ENCODE measurements at regions not wholly inside any gene's neighbourhood (a gene's known extent, or its start where the extent isn't known, plus 50 kb on each side); places are given as distances from the start of the nearest gene placed in this dataset.
"Not testable (repeated sequence)": the region's sequence is repeated elsewhere in the genome, so short reads cannot be mapped to it uniquely, and the experiment has no call there.

DNA sequence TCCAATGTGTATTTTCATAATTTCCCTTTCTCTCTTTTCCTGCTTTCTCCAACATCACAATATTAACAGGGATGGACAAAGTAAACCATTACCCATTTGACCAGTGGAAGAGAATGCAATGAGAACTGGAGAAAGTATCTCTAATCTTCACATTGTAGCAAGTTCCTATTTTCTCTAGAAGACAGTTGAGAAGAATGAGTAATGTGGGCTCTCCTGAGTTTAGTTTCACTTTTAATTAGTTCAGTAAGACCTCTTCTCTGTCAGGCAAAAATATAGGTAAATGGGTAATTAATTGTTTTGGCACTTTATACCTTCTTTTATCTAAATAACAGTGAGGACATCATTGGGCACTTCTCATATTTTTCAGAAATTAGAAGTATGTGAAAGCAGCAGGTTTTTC is 602.0 kb downstream of the GLUD2 start:
- Histone ChIP-seq H3K4me1 (ENCODE audit: control insufficient read depth, insufficient read depth, low read length) (no peaks in the 10 kb centered on the region), H3K36me3 (ENCODE audit: control insufficient read depth in 2 of 2, insufficient read depth in 1 of 2, low read length in 2 of 2) (no peaks in the 10 kb centered on the region), H3K27ac (ENCODE audit: extremely low read depth, low read depth, low read length) (no peak overlapping the region), H3K4me3 (ENCODE audit: low read depth, low read length) (no peak overlapping the region), H3K9me3 (ENCODE audit: control insufficient read depth, insufficient read depth, low read depth, low read length) (no peaks in the 10 kb centered on the region)
- ChIA-PET CTCF (no interaction called here), POLR2A (no interaction called here)
- TF ChIP-seq ZBTB17 (tag by site-specific recombination; IDR thresholded peaks at IDR 0.05) (no peak), ZNF157 (tag by site-specific recombination; IDR thresholded peaks at IDR 0.05) (no peak), ZNF707 (tag by site-specific recombination; IDR thresholded peaks at IDR 0.05) (no peak), ZNF37A (tag by site-specific recombination; IDR thresholded peaks at IDR 0.05) (no peak), ZNF394 (tag by site-specific recombination; IDR thresholded peaks at IDR 0.05; ENCODE audit: borderline replicate concordance) (no peak), ZNF121 (tag by site-specific recombination; IDR thresholded peaks at IDR 0.05) (no peak), ZNF324 (tag by site-specific recombination; IDR thresholded peaks at IDR 0.05) (no peak), ZNF404 (tag by site-specific recombination; IDR thresholded peaks at IDR 0.05) (no peak)
- TF ChIP-seq, protein P1, sequence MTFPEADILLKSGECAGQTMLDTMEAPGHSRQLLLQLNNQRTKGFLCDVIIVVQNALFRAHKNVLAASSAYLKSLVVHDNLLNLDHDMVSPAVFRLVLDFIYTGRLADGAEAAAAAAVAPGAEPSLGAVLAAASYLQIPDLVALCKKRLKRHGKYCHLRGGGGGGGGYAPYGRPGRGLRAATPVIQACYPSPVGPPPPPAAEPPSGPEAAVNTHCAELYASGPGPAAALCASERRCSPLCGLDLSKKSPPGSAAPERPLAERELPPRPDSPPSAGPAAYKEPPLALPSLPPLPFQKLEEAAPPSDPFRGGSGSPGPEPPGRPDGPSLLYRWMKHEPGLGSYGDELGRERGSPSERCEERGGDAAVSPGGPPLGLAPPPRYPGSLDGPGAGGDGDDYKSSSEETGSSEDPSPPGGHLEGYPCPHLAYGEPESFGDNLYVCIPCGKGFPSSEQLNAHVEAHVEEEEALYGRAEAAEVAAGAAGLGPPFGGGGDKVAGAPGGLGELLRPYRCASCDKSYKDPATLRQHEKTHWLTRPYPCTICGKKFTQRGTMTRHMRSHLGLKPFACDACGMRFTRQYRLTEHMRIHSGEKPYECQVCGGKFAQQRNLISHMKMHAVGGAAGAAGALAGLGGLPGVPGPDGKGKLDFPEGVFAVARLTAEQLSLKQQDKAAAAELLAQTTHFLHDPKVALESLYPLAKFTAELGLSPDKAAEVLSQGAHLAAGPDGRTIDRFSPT (tag by site-specific recombination; IDR thresholded peaks at IDR 0.05): no peak

DNA sequence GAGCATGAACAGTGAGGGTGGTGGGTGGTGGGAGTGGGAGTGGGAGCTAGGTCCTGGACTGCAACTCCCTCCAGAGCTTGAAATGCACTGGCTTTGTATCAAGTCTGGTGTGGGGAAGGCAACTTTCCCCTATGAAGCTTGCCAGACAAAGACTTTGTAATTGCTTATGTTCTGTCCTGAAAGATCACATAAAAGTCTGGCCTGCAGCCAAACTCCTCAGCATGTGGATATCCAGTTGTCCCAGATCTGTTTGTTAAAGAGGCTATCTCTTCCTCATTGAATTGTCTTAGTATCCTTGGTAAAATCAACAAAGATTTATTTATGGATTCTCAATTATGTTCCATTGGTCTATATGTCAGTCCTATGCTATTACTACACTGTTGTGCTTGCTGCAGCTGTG is 607.9 kb downstream of the GLUD2 start:
- Histone ChIP-seq H3K4me3 (ENCODE audit: low read depth, low read length) (no peak overlapping the region), H3K9me3 (ENCODE audit: control insufficient read depth, insufficient read depth, low read depth, low read length) (no peaks in the 10 kb centered on the region), H3K4me1 (ENCODE audit: control insufficient read depth, insufficient read depth, low read length) (no peaks in the 10 kb centered on the region), H3K27ac (ENCODE audit: extremely low read depth, low read depth, low read length) (no peak overlapping the region), H3K36me3 (ENCODE audit: control insufficient read depth in 2 of 2, insufficient read depth in 1 of 2, low read length in 2 of 2) (no peaks in the 10 kb centered on the region)
- POLR2A ChIA-PET: no interaction called here
- no peak for TF ChIP-seq ZNF335 (tag by site-specific recombination; conservative IDR thresholded peaks at IDR 0.05)
- no peak for TF ChIP-seq ZNF610 (tag by site-specific recombination; IDR thresholded peaks at IDR 0.05; ENCODE audit: borderline replicate concordance)
- TF ChIP-seq, protein P2, sequence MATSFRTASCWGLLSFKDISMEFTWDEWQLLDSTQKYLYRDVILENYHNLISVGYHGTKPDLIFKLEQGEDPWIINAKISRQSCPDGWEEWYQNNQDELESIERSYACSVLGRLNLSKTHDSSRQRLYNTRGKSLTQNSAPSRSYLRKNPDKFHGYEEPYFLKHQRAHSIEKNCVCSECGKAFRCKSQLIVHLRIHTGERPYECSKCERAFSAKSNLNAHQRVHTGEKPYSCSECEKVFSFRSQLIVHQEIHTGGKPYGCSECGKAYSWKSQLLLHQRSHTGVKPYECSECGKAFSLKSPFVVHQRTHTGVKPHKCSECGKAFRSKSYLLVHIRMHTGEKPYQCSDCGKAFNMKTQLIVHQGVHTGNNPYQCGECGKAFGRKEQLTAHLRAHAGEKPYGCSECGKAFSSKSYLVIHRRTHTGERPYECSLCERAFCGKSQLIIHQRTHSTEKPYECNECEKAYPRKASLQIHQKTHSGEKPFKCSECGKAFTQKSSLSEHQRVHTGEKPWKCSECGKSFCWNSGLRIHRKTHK (tag by site-specific recombination; IDR thresholded peaks at IDR 0.05): no peak
- CTCF ChIA-PET: no interaction called here

DNA sequence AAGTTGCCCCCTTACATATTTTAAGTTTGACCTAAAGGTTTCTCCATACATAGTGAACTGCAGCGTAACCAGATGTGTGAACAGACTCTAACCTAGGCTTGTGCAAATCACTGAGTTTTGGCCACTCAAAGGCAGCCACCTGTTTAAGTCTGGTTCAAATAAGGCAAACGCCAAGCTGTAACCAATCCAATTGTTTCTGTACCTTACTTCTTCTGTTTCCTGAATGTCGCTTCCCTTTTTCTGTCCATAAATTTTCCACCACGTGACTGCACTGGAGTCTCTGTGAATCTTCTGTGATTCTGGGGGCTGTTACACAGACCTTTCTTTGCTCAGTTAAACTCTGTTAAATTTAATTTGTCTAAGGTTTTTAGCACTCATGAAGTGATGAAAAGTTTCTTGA is 618.8 kb downstream of the GLUD2 start:
- ChIA-PET POLR2A (no interaction called here), CTCF (no interaction called here)
- Histone ChIP-seq H3K27ac (ENCODE audit: extremely low read depth, low read depth, low read length) (no peak overlapping the region), H3K4me1 (ENCODE audit: control insufficient read depth, insufficient read depth, low read length) (no peaks in the 10 kb centered on the region), H3K4me3 (ENCODE audit: low read depth, low read length) (no peak overlapping the region), H3K9me3 (ENCODE audit: control insufficient read depth, insufficient read depth, low read depth, low read length) (no peaks in the 10 kb centered on the region), H3K36me3 (ENCODE audit: control insufficient read depth in 2 of 2, insufficient read depth in 1 of 2, low read length in 2 of 2) (no peaks in the 10 kb centered on the region)
- TF ChIP-seq, protein P3, sequence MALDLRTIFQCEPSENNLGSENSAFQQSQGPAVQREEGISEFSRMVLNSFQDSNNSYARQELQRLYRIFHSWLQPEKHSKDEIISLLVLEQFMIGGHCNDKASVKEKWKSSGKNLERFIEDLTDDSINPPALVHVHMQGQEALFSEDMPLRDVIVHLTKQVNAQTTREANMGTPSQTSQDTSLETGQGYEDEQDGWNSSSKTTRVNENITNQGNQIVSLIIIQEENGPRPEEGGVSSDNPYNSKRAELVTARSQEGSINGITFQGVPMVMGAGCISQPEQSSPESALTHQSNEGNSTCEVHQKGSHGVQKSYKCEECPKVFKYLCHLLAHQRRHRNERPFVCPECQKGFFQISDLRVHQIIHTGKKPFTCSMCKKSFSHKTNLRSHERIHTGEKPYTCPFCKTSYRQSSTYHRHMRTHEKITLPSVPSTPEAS (tag by site-specific recombination; IDR thresholded peaks at IDR 0.05): no peak

DNA sequence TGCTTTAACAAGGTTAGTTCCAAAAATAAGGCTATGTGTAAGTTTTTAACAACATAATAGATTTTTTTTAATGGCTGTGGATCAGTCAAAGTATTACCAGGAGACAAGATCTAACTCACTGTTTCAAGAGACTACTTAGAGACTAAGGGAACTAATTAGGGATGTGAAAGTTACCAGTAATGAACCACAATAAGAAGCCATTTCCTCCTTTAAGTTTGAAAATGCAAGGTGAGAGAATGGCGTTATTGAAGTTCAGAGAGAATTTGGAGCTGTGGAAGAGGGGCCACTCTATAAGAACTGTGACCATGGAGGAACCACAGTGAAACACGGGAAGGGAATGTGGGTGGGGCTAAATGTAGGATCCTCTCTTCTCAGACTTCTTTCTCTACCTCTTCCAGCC is 624.2 kb downstream of the GLUD2 start:
- ChIA-PET POLR2A (no interaction called here), CTCF (interaction anchor here (0.7 kb wide), 1 partner anchor 686 kb away, joined by 7 read pairs; no protein-coding TSS in a partner anchor)
- H3K36me3 ChIP-seq (ENCODE audit: control insufficient read depth in 2 of 2, insufficient read depth in 1 of 2, low read length in 2 of 2): no peaks in the 10 kb centered on the region
- no peak for TF ChIP-seq ZNF335 (tag by site-specific recombination; conservative IDR thresholded peaks at IDR 0.05)
- no peak for TF ChIP-seq ZNF266 (tag by site-specific recombination; IDR thresholded peaks at IDR 0.05; ENCODE audit: low read depth)
- no peak for TF ChIP-seq SP7 (tag by site-specific recombination; IDR thresholded peaks at IDR 0.05)
- no peak for TF ChIP-seq ZNF157 (tag by site-specific recombination; IDR thresholded peaks at IDR 0.05)
- TF ChIP-seq SALL2 (tag by site-specific recombination; IDR thresholded peaks at IDR 0.05; ENCODE audit: borderline replicate concordance): no peak
- no peak for TF ChIP-seq ZNF138 (tag by site-specific recombination; IDR thresholded peaks at IDR 0.05; ENCODE audit: borderline replicate concordance)
- no peaks in the 10 kb centered on the region for H3K9me3 ChIP-seq (ENCODE audit: control insufficient read depth, insufficient read depth, low read depth, low read length)
- no peaks in the 10 kb centered on the region for H3K4me1 ChIP-seq (ENCODE audit: control insufficient read depth, insufficient read depth, low read length)
- H3K4me3 ChIP-seq (ENCODE audit: low read depth, low read length): no peak overlapping the region
- H3K27ac ChIP-seq (ENCODE audit: extremely low read depth, low read depth, low read length): no peak overlapping the region

DNA sequence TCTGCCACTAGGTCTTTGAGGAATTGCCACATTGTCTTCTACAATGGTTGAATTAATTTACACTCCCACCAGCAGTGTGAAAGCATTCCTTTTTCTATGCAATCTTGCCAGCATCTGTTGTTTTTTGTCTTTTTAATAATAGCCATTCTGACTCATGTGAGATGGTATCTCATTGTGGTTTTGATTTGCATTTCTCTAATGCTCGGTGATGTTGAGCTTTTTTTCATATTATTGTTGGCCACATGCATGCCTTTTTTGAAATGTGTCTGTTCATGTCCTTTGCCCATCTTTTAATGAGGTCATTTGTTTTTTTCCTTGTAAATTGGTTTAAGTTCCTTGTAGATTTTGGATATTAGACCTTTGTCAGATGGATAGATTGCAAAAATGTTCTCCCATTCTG is 661.8 kb downstream of the GLUD2 start:
- POLR2A ChIA-PET; H3K36me3 ChIP-seq (ENCODE audit: control insufficient read depth in 2 of 2, insufficient read depth in 1 of 2, low read length in 2 of 2); CTCF ChIA-PET: not testable (repeated sequence)

More for the DNA sequence above, 661.8 kb downstream of the GLUD2 start:
- not testable (repeated sequence) for H3K27ac ChIP-seq (ENCODE audit: extremely low read depth, low read depth, low read length); H3K9me3 ChIP-seq (ENCODE audit: control insufficient read depth, insufficient read depth, low read depth, low read length); H3K4me1 ChIP-seq (ENCODE audit: control insufficient read depth, insufficient read depth, low read length); H3K4me3 ChIP-seq (ENCODE audit: low read depth, low read length)
